Activated CD8-positive, alpha-beta T cell treated with anti-CD3 and anti-CD28 coated beads, Interleukin-2, amount 10 ng/mL, durations not matched to agents 7 days and 5 days (primary cell): ENCODE measurements at regions not wholly inside any gene's neighbourhood (a gene's known extent, or its start where the extent isn't known, plus 50 kb on each side); places are given as distances from the start of the nearest gene placed in this dataset.
"Not testable (repeated sequence)": the region's sequence is repeated elsewhere in the genome, so short reads cannot be mapped to it uniquely, and the experiment has no call there.

Experiments used
- ATAC-seq: fragments of 150-1000 bp; cut with Tn5 transposase; one replicate; pipeline ENCODE4 v1.10.0; 2021; ENCODE audit warnings: moderate library complexity
- CTCF ChIA-PET: fragments of 350-600 bp; sonication (Branson Sonifier 250); formaldehyde crosslinking; loops from one replicate; lab custom pipeline; 2021; ENCODE audit warnings: antibody characterized with exemption; lab: Charles Lee
- POLR2A ChIA-PET: fragments of 350-600 bp; sonication (Branson Sonifier 250); formaldehyde crosslinking; loops from one replicate; lab custom pipeline; 2021; ENCODE audit warnings: antibody characterized with exemption; lab: Charles Lee
- DNase-seq: peaks from one replicate; pipeline ENCODE4 v3.0.0-alpha.2; 2020
- H3K27ac Mint-ChIP-seq: one replicate; pipeline ENCODE4 v1.8.0; 2021; ENCODE audit warnings: mild to moderate bottlenecking, mixed read lengths
- H3K27me3 Mint-ChIP-seq: one replicate; pipeline ENCODE4 v1.8.0; 2021; ENCODE audit warnings: low read depth, mixed read lengths
- H3K36me3 Mint-ChIP-seq: one replicate; pipeline ENCODE4 v1.8.0; 2021; ENCODE audit warnings: low read depth, mixed read lengths
- H3K4me1 Mint-ChIP-seq: one replicate; pipeline ENCODE4 v1.8.0; 2021; ENCODE audit warnings: low read depth, mixed read lengths
- H3K4me3 Mint-ChIP-seq: one replicate; pipeline ENCODE4 v1.8.0; 2021; ENCODE audit warnings: mild to moderate bottlenecking, mixed read lengths
- H3K9me3 Mint-ChIP-seq: one replicate; pipeline ENCODE4 v1.8.0; 2022; ENCODE audit warnings: mixed read lengths; ENCODE audit not compliant: insufficient read depth

DNA sequence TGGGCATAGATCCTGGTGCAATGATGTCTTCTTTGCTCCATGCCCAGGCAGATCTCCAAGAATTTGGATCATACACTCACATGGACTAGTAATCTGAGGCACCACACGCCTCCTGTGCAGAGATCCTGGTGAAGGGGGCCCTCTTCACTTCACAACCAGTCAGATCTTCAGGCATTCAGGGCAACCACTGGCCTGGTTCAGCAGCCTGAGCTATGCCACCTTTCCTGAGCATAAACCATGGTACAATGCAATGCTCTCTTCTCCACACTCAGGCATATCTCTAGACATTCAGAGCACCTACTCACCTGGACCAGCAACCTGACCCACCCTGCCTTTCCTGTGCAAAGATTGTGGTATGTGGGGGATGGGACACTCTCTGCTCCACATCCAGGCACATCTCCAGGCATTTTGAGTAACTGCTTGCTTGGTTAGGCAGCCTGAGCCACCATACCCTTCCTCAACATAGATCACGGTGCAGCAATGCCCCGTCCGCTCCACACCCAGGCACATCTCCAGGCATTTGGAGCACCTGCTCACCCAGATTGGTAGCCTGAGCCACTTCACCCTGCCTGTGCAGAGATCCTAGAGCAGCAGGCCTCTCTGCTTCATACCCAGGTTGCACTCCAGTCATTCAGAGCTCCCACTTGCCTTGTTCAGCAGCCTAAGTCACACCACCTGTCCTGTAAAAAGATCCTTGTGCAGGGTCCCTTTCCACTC is 532.2 kb upstream of the STEAP1 start:
- ChIA-PET CTCF (interaction anchor here (0.6 to 1.5 kb wide), 11 partner anchors 9 to 478 kb away, joined by 3 to 13 read pairs (median 3); no protein-coding TSS in a partner anchor), POLR2A (no interaction called here)
- Mint-ChIP-seq H3K9me3 (no peaks in the 10 kb centered on the region), H3K36me3 (peaks cover 2% of the 10 kb centered on the region), H3K27me3 (peaks cover 2% of the 10 kb centered on the region), H3K4me3 (no peak overlapping the region), H3K27ac (peak overlapping the region; percentile 30), H3K4me1 (peaks cover 24% of the 10 kb centered on the region)
- DNase-seq (no peak), ATAC-seq (peak; percentile 33)

GRCh38 chr7:89623018-89623672 is 531.1 kb upstream of the STEAP1 start:
- peak; percentile 58 for DNase-seq
- Mint-ChIP-seq H3K27me3 (peaks cover 2% of the 10 kb centered on the region), H3K27ac (peak overlapping the region; percentile 27), H3K4me1 (peaks cover 24% of the 10 kb centered on the region), H3K9me3 (no peaks in the 10 kb centered on the region), H3K36me3 (peaks cover 2% of the 10 kb centered on the region), H3K4me3 (no peak overlapping the region)
- ATAC-seq = peak; percentile 84
- ChIA-PET CTCF (interaction anchor here (0.6 to 1.5 kb wide), 16 partner anchors 9 to 1380 kb away, joined by 3 to 13 read pairs (median 3); no protein-coding TSS in a partner anchor), POLR2A (no interaction called here)

DNA sequence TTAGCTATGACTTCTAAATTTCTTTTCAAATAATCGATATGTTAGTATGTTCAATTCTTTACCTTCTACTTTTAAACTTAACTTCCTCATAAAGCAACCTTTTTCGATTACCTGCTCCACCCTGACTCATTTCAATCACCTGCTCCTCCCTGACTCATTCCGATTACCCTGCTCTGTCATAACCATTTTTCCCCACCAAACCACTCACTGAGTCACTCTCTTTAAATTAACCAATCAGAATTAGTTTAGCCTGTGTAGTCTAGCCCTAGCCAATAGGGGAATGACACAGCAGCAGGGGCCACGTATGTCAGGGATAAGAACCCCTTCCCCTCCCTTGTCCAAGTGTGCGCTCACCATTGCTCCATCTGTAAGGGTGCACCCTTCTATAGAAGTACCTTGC is 530.1 kb upstream of the STEAP1 start:
- H3K27ac Mint-ChIP-seq, H3K4me3 Mint-ChIP-seq, DNase-seq, H3K9me3 Mint-ChIP-seq, H3K36me3 Mint-ChIP-seq, POLR2A ChIA-PET, H3K27me3 Mint-ChIP-seq, ATAC-seq, CTCF ChIA-PET: not testable (repeated sequence)
- H3K4me1 Mint-ChIP-seq = peaks cover 24% of the 10 kb centered on the region

- no peak overlapping the region for H3K27ac Mint-ChIP-seq
- no peaks in the 10 kb centered on the region for H3K9me3 Mint-ChIP-seq
- H3K4me3 Mint-ChIP-seq = no peak overlapping the region
- ATAC-seq = no peak
- DNase-seq = no peak
- H3K27me3 Mint-ChIP-seq = no peaks in the 10 kb centered on the region
- H3K4me1 Mint-ChIP-seq = no peaks in the 10 kb centered on the region
- ChIA-PET CTCF (no interaction called here), POLR2A (no interaction called here)
- H3K36me3 Mint-ChIP-seq = no peaks in the 10 kb centered on the region
These were observed 505.8 kb upstream of the STEAP1 start for GRCh38 chr7:89648509-89648908.

- H3K4me1 Mint-ChIP-seq = no peaks in the 10 kb centered on the region
- ATAC-seq (no peak), DNase-seq (no peak)
- no peaks in the 10 kb centered on the region for H3K9me3 Mint-ChIP-seq
- H3K4me3 Mint-ChIP-seq = no peak overlapping the region
- ChIA-PET CTCF (no interaction called here), POLR2A (no interaction called here)
- no peaks in the 10 kb centered on the region for H3K36me3 Mint-ChIP-seq
- H3K27ac Mint-ChIP-seq = no peak overlapping the region
- no peaks in the 10 kb centered on the region for H3K27me3 Mint-ChIP-seq
These were observed 498.3 kb upstream of the STEAP1 start for GRCh38 chr7:89655946-89656345.

GRCh38 chr7:89661876-89662275 is 492.4 kb upstream of the STEAP1 start:
- Mint-ChIP-seq H3K27me3 (no peaks in the 10 kb centered on the region), H3K27ac (no peak overlapping the region), H3K4me1 (no peaks in the 10 kb centered on the region), H3K36me3 (no peaks in the 10 kb centered on the region), H3K4me3 (no peak overlapping the region), H3K9me3 (no peaks in the 10 kb centered on the region)
- ATAC-seq = no peak
- CTCF ChIA-PET = no interaction called here
- DNase-seq = no peak
- POLR2A ChIA-PET = no interaction called here

- CTCF ChIA-PET = no interaction called here
- no peak for DNase-seq
These were observed 488.0 kb upstream of the STEAP1 start for GRCh38 chr7:89666136-89666835.

GRCh38 chr7:89680161-89680560 is 474.1 kb upstream of the STEAP1 start:
- no peak for ATAC-seq
- DNase-seq = no peak
- Mint-ChIP-seq H3K4me1 (no peaks in the 10 kb centered on the region), H3K36me3 (no peaks in the 10 kb centered on the region), H3K9me3 (no peaks in the 10 kb centered on the region), H3K27ac (no peak overlapping the region), H3K4me3 (no peak overlapping the region), H3K27me3 (no peaks in the 10 kb centered on the region)
- POLR2A ChIA-PET = no interaction called here
- CTCF ChIA-PET = no interaction called here

More at GRCh38 chr7:89666136-89666835, 488.0 kb upstream of the STEAP1 start:
- POLR2A ChIA-PET = no interaction called here
- Mint-ChIP-seq H3K36me3 (no peaks in the 10 kb centered on the region), H3K9me3 (no peaks in the 10 kb centered on the region), H3K27ac (no peak overlapping the region), H3K27me3 (no peaks in the 10 kb centered on the region), H3K4me1 (no peaks in the 10 kb centered on the region), H3K4me3 (no peak overlapping the region)
- ATAC-seq = no peak

DNA sequence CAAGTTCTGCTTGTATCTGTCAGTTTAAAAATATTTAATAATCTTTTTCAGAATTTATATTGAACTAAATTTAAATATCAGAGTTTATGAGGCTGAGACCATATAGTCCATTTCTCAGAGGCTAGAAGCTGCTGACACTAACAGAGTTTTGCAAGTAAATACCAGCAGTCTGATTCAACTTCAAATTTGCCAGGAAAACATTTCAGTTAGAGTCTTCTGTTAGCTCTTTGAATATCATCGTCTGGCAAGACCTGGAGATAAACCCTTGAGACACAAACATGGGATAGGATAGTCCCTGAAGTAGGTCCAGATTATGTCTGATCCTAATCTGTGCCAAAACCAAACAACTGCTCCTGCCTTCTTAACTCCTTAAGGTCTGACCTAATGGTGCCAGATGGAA is 472.8 kb upstream of the STEAP1 start:
- POLR2A ChIA-PET = no interaction called here

GRCh38 chr7:89685287-89685686 is 469.0 kb upstream of the STEAP1 start:
- no peak overlapping the region for H3K27ac Mint-ChIP-seq
- H3K4me1 Mint-ChIP-seq = no peaks in the 10 kb centered on the region
- ChIA-PET POLR2A (no interaction called here), CTCF (no interaction called here)
- DNase-seq = no peak
- no peaks in the 10 kb centered on the region for H3K27me3 Mint-ChIP-seq
- ATAC-seq = no peak
- no peaks in the 10 kb centered on the region for H3K36me3 Mint-ChIP-seq
- no peak overlapping the region for H3K4me3 Mint-ChIP-seq
- no peaks in the 10 kb centered on the region for H3K9me3 Mint-ChIP-seq

More for the DNA sequence above, 472.8 kb upstream of the STEAP1 start:
- no peaks in the 10 kb centered on the region for H3K27me3 Mint-ChIP-seq
- H3K4me3 Mint-ChIP-seq = no peak overlapping the region
- H3K4me1 Mint-ChIP-seq = no peaks in the 10 kb centered on the region
- no peaks in the 10 kb centered on the region for H3K9me3 Mint-ChIP-seq
- no peaks in the 10 kb centered on the region for H3K36me3 Mint-ChIP-seq
- DNase-seq (no peak), ATAC-seq (no peak)
- CTCF ChIA-PET = no interaction called here
- no peak overlapping the region for H3K27ac Mint-ChIP-seq

GRCh38 chr7:89687211-89687610 is 467.1 kb upstream of the STEAP1 start:
- Mint-ChIP-seq H3K36me3 (no peaks in the 10 kb centered on the region), H3K27me3 (no peaks in the 10 kb centered on the region), H3K4me1 (no peaks in the 10 kb centered on the region), H3K9me3 (no peaks in the 10 kb centered on the region), H3K27ac (no peak overlapping the region), H3K4me3 (no peak overlapping the region)
- DNase-seq (no peak), ATAC-seq (no peak)
- ChIA-PET POLR2A (no interaction called here), CTCF (no interaction called here)

DNA sequence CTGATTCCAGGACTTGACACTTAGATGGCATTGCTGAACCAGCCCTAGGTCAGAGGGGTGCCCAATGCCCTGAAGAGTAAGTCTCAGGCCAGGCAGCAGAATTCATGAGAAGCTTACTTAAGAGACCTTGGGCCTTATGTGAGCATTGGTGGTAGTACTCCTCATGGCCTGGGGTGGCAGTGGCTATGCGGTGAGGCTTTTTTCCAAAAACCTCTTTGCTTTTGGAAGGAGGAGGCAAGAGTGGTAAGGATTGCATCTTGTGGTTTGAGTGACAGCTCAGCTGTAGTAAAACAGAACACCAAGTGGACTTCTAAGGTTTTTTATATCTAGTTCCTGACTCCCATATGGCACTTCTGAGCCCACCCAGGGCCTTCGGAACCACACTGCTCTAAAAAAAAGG is 459.0 kb upstream of the STEAP1 start:
- no peaks in the 10 kb centered on the region for H3K9me3 Mint-ChIP-seq
- POLR2A ChIA-PET = no interaction called here
- H3K27ac Mint-ChIP-seq = no peak overlapping the region
- no peak overlapping the region for H3K4me3 Mint-ChIP-seq
- no peaks in the 10 kb centered on the region for H3K36me3 Mint-ChIP-seq
- DNase-seq (no peak), ATAC-seq (no peak)
- CTCF ChIA-PET = no interaction called here
- H3K4me1 Mint-ChIP-seq = no peaks in the 10 kb centered on the region
- H3K27me3 Mint-ChIP-seq = no peaks in the 10 kb centered on the region
